Fibroblast of pulmonary artery (primary cell): ENCODE measurements at regions not wholly inside any gene's neighbourhood (a gene's known extent, or its start where the extent isn't known, plus 50 kb on each side); places are given as distances from the start of the nearest gene placed in this dataset.
"Not testable (repeated sequence)": the region's sequence is repeated elsewhere in the genome, so short reads cannot be mapped to it uniquely, and the experiment has no call there.

Experiments used
- DNase-seq: peaks from one replicate; pipeline ENCODE4 v3.0.0-alpha.2; 2010; ENCODE audit warnings: low read depth
- H3K4me3 ChIP-seq: replicated peaks from 2 replicates; pipeline ENCODE4 v1.5.1; 2011; ENCODE audit warnings: low read depth, mild to moderate bottlenecking, control low read depth, low read length, moderate library complexity
- TF ChIP-seq, protein P1 (sequence below): IDR thresholded peaks from 2 replicates; pipeline ENCODE4 v1.5.1; 2011; ENCODE audit warnings: mild to moderate bottlenecking, control low read depth, low read length, inconsistent platforms; ENCODE audit errors: missing control alignments

DNA sequence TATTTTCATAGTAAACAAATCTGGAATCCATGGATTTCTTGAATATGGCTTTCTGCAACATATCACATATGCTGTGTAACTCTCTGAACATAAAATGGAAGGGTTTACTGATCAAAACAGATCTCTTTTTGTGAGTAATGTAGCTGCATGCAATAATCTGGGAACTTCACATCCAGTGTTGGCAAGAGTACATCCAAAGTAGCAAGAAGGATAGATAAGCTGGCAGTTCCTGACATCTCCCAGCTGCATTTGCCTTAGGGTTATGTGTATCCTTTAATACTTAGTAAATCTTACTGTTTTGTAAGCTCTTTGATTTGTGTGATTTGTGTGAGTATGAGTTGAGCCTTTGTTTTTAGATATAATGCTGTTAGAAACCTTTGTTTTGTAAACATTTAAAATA lies 280.4 kb upstream of the CNTN5 start:
- DNase-seq = peak; percentile 68
- TF ChIP-seq, protein P1, sequence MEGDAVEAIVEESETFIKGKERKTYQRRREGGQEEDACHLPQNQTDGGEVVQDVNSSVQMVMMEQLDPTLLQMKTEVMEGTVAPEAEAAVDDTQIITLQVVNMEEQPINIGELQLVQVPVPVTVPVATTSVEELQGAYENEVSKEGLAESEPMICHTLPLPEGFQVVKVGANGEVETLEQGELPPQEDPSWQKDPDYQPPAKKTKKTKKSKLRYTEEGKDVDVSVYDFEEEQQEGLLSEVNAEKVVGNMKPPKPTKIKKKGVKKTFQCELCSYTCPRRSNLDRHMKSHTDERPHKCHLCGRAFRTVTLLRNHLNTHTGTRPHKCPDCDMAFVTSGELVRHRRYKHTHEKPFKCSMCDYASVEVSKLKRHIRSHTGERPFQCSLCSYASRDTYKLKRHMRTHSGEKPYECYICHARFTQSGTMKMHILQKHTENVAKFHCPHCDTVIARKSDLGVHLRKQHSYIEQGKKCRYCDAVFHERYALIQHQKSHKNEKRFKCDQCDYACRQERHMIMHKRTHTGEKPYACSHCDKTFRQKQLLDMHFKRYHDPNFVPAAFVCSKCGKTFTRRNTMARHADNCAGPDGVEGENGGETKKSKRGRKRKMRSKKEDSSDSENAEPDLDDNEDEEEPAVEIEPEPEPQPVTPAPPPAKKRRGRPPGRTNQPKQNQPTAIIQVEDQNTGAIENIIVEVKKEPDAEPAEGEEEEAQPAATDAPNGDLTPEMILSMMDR = no peak
- no peak overlapping the region for H3K4me3 ChIP-seq

DNA sequence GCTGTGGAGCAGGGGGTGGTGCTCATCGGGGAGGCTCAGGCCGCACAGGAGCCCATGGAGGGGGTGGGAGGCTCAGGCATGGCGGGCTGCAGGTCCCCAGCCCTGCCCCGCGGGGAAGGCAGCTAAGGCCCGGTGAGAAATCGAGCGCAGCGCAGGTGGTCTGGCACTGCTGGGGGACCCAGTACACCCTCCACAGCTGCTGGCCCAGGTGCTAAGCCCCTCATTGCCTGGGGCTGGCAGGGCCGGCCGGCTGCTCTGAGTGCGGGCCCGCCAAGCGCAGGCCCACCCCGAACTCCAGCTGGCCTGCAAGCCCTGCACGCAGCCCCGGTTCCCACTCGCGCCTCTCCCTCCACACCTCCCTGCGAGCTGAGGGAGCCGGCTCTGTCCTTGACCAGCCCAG lies 257.3 kb upstream of the CNTN5 start:
- H3K4me3 ChIP-seq, DNase-seq: not testable (repeated sequence)

DNA sequence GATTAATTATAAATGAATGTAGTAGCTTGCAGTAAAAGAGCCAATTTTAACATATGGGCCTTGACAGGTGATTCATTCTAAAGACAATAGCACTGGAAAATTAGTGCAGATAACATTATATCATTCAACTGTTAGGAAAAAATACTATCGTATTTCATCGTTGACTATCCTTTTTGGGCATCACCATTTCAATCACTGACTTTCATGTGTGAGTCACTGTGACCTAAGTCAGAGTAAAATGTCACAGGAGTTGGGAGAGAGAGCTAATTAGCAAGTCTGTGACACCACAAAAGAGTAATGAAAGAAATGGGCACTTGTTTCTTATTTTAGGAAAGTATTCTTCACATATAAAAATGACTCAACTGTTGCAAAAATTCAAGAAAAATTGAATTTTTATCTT lies 253.8 kb upstream of the CNTN5 start:
- no peak overlapping the region for H3K4me3 ChIP-seq
- no peak for DNase-seq
- TF ChIP-seq, protein P1 = no peak

DNA sequence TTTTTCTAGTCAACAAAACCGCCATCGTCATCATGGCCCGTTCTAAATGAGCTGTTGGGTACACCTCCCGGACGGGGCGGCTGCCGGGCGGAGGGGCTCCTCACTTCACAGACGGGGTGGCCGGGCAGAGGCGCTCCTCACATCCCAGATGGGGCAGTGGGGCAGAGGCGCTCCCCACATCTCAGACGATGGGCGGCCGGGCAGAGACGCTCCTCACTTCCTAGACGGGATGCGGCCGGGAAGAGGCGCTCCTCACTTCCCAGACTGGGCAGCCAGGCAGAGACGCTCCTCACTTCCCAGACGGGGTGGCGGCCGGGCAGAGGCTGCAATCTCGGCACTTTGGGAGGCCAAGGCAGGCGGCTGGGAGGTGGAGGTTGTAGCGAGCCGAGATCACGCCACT lies 250.7 kb upstream of the CNTN5 start:
- not testable (repeated sequence) for DNase-seq, H3K4me3 ChIP-seq

DNA sequence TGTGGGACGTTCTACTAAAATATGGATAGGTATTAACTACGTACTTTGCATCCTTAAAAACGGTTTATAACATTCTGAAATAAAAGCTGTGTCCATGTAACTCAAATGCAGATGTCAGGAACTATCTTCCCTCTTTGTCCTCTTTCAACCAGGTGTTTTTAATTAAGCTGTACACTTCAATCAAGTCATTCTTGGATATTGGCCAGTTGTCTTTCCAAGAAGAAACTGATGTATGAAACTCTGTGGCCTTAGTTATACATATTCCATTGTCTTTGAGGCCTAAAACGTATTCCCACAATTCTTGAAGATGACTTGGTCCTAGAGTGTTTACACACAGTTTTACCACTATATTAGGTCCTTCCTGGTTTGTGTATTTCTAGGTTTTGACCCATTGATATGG lies 249.0 kb upstream of the CNTN5 start:
- TF ChIP-seq, protein P1 = no peak
- no peak overlapping the region for H3K4me3 ChIP-seq
- no peak for DNase-seq

DNA sequence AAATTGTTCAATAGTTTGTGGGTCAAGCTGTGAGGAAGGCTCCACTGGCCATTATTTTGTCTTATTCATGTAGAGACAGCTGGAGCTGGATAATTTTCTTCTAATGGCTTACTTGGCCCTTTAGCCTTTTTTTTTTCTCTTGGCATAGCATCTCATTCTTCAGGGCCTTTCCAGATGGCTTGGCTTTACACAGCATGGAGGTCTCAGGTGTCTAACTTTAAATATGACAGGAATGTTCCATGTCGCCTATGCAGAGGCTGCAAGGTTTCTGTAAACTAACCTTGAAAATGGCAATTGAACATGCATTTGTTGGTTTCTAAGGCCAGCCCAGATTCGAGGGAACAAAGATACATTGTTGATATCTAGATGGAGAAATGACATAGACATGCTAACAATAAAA lies 247.9 kb upstream of the CNTN5 start:
- TF ChIP-seq, protein P1 = no peak
- H3K4me3 ChIP-seq = no peak overlapping the region
- no peak for DNase-seq

DNA sequence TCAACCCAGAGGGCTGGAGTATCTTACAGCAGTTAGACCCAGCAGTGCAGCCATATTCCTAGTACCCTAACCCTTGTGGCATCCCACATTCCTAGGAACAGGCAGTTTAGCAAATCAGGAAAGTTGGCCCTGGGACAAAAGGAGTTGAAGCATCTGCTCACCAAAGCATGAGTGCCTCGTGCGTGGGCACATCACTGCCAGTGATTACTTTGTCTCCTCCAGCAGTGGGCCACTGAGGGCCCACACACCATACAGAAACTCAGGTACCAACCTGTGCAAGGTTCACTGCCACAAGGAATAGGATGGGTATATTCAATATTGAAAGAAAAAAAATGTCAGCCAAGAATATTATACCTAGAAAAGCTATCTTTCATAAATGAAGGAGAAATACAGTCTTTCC lies 227.5 kb upstream of the CNTN5 start:
- H3K4me3 ChIP-seq = no peak overlapping the region
- TF ChIP-seq, protein P1 = no peak
- DNase-seq = no peak

DNA sequence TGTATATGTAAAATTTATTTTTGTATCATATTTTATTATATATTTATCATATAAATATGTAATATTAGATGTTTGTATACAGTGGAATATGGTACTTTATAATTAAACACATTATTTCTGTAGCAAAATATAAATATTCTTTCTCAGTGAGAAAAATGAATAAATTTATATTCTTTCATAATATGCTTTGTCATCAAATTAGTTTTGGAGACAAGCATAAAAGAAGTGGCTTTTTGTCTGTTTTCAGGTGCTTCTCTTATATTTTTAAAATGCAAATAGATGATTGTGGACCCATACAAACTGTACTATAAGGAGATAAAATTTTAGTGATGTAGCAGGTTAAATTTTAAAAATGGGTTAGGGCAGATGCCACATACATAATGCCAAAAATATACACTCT lies 222.4 kb upstream of the CNTN5 start:
- TF ChIP-seq, protein P1 = no peak
- DNase-seq = no peak
- no peak overlapping the region for H3K4me3 ChIP-seq
